ENCODE measurements at regions not wholly inside any gene's neighbourhood (a gene's known extent, or its start where the extent isn't known, plus 50 kb on each side); places are given as distances from the start of the nearest gene placed in this dataset.

DNA sequence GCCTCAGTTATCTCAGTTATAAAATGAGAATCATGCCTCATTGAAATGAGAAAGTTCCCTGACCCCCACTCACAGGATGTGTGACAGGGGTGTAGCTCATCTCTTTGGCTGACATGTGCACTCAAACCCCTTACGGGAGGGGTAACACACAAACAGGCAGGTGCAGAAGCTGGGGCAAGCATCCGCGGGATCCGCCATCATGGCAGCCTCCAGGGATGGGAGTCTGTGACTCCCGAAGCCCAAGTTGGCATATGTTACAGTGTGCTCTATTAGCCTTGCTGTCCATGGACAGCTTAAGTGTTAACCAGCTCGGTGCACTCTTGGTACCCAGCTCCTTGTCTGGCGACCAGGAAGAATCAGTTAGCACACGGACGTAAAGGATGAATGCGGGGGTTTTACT, 822.7 kb upstream of the SEMA6D start:
- TF ChIP-seq, protein P1, sequence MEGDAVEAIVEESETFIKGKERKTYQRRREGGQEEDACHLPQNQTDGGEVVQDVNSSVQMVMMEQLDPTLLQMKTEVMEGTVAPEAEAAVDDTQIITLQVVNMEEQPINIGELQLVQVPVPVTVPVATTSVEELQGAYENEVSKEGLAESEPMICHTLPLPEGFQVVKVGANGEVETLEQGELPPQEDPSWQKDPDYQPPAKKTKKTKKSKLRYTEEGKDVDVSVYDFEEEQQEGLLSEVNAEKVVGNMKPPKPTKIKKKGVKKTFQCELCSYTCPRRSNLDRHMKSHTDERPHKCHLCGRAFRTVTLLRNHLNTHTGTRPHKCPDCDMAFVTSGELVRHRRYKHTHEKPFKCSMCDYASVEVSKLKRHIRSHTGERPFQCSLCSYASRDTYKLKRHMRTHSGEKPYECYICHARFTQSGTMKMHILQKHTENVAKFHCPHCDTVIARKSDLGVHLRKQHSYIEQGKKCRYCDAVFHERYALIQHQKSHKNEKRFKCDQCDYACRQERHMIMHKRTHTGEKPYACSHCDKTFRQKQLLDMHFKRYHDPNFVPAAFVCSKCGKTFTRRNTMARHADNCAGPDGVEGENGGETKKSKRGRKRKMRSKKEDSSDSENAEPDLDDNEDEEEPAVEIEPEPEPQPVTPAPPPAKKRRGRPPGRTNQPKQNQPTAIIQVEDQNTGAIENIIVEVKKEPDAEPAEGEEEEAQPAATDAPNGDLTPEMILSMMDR (IDR thresholded peaks at IDR 0.05), result no peak
- TF ChIP-seq POLR2A (IDR thresholded peaks at IDR 0.05), result no peak

All from esophagus squamous epithelium (tissue), 4 donors.